Testis (tissue), 2 donors: ENCODE measurements at regions not wholly inside any gene's neighbourhood (a gene's known extent, or its start where the extent isn't known, plus 50 kb on each side); places are given as distances from the start of the nearest gene placed in this dataset.

Experiments used
- POLR2A ChIP-seq: fragments of 450-650 bp; IDR thresholded peaks from one replicate; pipeline ENCODE4 v1.6.1; 2017; ENCODE audit warnings: antibody characterized with exemption, mild to moderate bottlenecking, moderate library complexity
- TF ChIP-seq, protein P1 (sequence below), 3 experiments: fragments of 450-650 bp in 2 of 3; fragments of 200-600 bp in 1 of 3; sonication (generic) in 1 of 3; IDR thresholded peaks; one replicate each; pipeline ENCODE4 v1.5.1; 2016 to 2019; ENCODE audit warnings: antibody characterized with exemption in 3 of 3, mild to moderate bottlenecking in 2 of 3, moderate library complexity in 1 of 3

DNA sequence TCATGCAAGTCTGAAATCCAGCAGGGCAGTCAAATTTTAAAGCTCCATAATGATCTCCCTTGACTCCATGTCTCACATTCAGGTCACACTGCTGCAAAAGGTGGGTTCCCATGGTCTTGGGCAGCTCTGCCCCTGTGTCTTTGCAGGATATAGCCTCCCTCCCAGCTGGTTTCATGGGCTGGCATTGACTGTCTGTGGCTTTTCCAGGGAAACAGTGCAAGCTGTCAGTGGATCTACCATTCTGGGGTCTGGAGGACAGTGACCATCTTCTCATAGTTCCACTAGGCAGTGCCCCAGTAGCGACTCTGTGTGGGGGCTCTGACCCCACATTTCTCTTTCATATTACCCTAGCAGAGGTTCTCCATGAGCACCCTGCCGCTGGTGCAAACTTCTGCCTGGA lies 220.6 kb upstream of the COPS8 start:
- TF ChIP-seq, protein P1, sequence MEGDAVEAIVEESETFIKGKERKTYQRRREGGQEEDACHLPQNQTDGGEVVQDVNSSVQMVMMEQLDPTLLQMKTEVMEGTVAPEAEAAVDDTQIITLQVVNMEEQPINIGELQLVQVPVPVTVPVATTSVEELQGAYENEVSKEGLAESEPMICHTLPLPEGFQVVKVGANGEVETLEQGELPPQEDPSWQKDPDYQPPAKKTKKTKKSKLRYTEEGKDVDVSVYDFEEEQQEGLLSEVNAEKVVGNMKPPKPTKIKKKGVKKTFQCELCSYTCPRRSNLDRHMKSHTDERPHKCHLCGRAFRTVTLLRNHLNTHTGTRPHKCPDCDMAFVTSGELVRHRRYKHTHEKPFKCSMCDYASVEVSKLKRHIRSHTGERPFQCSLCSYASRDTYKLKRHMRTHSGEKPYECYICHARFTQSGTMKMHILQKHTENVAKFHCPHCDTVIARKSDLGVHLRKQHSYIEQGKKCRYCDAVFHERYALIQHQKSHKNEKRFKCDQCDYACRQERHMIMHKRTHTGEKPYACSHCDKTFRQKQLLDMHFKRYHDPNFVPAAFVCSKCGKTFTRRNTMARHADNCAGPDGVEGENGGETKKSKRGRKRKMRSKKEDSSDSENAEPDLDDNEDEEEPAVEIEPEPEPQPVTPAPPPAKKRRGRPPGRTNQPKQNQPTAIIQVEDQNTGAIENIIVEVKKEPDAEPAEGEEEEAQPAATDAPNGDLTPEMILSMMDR (IDR thresholded peaks at IDR 0.05): no peak
- no peak for TF ChIP-seq POLR2A
